HG02938 (cell line): ENCODE measurements at regions not wholly inside any gene's neighbourhood (a gene's known extent, or its start where the extent isn't known, plus 50 kb on each side); places are given as distances from the start of the nearest gene placed in this dataset.

Experiments used
- ATAC-seq: cut with Tn5 transposase; IDR thresholded peaks from one replicate; pipeline ENCODE4 v1.9.1; 2021; ENCODE audit warnings: mild to moderate bottlenecking, moderate library complexity; ENCODE audit not compliant: unreplicated experiment

- no peak for ATAC-seq
Measured at GRCh38 chr9:95735701-95736100, 139.8 kb upstream of the ERCC6L2 start.

DNA sequence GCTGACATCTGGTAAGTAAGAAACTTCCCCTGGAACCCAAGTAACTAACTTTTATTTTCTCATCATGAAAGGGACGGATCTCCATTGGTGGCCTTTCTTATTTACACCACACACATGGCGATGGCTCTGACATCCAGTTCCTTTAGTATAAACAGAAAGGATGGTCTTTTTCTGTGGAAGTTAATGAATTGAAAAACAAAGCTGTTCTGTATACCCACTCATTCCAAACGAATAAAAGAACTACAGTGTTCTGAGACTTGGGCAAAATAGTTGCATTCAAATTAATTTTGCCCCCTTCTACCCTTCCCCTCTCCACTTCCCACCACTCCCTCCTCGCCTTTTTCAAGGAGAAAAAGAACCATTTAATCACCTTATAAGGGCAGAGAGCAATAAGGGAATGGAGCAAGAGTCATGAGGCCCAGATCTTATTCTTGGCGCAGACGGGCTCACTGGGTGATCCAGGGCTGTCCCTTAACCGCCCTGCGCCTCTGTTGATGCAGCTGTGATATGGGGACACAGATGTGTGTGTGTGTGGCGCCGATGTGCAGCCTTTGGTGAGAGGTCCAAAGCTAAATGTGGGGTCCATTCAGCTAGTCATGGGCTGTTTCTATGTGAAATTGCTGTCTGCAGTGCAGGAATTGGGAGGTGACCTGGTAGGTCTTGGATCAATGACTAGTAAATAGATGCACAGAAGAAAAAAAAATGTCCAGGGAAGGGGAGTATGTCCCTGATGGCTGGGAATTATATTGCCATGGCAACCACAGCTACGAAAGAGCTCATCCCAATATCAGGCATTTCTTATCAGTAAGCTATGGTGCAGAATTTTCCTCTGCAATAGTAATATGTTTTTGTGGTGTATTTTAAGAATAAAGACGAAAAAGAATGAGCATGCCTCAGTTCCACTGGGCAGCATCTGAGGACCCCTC lies 141.5 kb upstream of the ERCC6L2 start:
- ATAC-seq, result no peak

DNA sequence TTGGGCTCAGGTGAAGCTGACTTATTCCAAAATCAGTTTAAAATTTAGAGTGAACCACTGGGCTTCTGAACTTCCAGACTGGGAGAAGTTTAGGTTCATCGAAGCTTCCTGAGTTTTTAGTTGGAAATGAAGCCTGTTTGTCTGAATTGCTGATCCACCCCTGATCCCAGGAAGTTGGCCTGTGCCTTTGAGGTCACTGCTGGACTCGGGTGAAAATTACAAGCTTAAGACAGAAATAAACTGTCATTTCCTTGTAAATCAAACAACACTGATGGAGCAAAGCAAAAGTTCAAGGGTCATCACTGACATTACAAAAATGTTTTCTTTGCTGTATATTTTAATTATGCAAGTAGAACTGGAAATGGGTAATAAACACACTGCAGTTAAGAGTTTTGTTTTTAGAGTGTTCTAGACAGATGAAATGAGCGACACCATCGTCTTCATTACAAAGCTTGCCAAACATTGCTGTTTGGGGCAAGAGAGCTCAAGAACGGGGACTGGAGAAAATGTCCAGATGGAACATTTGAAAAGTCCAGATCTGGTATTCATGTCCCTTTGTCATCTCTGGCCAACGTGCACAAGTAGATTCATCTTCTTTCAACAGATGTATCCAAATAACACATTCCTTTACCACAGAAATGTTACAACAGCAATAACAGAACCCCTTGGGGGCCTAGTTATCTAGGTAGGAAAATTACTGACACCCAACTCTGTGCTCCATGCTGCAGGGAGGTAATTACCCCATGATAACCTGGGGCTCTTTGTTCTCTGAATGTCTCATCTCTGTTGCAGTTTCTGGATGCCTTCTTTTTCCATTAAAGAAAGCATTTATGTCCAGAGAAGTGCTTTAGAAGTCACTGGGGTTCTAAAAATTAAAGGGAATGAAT lies 142.4 kb upstream of the ERCC6L2 start:
- no peak for ATAC-seq

DNA sequence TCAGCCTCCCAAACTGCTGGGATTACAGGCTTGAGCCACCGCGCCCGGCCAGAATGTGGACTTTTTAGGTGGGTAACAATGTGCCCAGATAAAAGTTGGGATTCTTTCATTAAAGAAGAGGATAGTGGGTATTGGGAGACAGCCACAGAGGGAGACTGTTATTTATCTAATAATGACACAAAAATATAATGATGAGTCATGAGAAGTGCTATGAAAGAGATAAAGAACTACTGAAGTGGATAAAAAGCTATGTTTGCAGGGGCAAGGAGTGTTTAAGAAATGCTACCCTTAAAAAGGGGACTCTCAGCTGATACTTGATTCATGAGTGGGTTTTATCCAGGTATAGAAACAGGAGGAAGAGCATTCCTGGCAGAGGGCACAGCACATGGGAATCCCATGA lies 143.6 kb upstream of the ERCC6L2 start:
- no peak for ATAC-seq

- ATAC-seq, result no peak
Measured at GRCh38 chr9:95729669-95730368, 145.7 kb upstream of the ERCC6L2 start.

DNA sequence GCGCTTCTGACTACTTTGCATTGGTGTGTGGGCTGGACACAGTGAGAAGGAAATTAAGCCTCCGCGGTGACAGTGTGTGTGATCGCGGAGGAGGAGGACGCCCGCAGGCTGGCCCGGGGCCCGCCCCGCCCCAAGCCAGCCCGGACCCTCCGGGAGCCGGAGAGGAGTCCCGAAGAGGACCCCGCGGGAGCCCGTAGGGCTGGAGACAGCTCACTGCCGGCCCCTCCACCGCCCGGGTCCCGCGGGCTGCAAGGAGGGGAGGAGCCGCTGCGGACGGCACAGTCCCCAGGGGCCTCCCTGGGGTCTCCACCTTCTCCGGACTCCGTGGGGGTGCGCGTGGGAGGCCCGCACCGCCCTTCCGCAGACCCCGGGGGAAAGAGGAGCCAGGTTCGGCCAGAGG lies 146.4 kb upstream of the ERCC6L2 start:
- no peak for ATAC-seq

- no peak for ATAC-seq
Measured at GRCh38 chr9:95727947-95728520, 147.5 kb upstream of the ERCC6L2 start.

- ATAC-seq, result no peak
Measured at GRCh38 chr9:95726756-95727155, 148.7 kb upstream of the ERCC6L2 start.

DNA sequence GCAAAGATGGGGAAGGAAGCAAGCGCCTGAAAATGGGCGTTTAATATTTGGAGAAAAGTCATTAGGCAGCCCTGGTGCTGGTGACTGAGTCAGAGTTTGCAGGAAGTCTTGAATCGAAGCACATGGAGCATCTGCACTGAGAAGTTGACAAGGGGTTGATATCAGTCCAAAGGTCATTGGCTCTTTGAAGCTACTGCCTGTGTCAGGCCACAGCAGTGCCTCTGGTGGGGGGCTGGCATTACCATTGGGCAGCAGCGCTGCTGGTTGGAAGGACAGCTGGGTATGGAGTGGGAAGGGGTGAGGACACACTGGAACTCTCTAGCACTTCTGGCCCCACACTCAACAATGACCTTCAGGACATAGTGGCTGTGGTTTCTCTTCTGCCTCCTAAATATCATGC lies 150.4 kb upstream of the ERCC6L2 start:
- ATAC-seq, result peak; percentile 36

DNA sequence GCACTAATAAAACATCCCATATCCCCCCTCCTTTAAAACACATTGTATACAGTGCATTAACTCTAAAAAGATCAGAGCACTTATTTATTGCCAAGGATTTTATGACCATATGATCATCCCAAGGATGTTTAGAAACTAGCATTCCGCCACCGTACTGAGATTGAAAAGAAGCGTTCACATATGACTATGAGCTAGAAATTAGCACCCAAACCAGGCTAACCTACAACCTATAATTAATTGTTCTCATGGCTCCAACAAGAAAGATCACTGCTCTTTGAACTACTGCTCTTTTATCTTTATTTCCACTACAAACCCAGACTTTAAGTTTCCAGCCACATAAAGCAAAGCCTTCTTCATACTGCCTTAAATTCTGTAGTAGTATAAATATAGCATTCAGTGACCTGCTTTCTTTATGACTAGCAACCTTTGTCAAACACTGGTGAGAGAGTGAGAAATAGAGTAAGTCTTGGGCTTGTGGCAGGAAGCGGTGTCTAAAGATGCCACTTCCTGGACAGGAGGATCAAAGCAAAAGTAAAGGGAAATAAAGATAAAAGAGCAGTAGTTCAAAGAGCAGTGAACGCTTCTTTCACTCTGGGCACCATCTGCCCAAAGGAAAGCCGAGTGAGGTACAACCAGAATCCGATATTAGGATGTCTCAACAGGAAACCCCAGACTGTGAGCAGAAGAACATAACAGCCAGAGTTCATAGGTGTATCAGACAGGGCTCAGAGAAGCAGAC lies 151.1 kb upstream of the ERCC6L2 start:
- ATAC-seq, result peak; percentile 96

- ATAC-seq, result no peak
Measured at GRCh38 chr9:95722141-95722540, 153.3 kb upstream of the ERCC6L2 start.

GRCh38 chr9:95721061-95721531 lies 154.4 kb upstream of the ERCC6L2 start:
- no peak for ATAC-seq

- ATAC-seq, result no peak
Measured at GRCh38 chr9:95720496-95720895, 155.0 kb upstream of the ERCC6L2 start.

GRCh38 chr9:95719354-95719753 lies 156.1 kb upstream of the ERCC6L2 start:
- no peak for ATAC-seq

DNA sequence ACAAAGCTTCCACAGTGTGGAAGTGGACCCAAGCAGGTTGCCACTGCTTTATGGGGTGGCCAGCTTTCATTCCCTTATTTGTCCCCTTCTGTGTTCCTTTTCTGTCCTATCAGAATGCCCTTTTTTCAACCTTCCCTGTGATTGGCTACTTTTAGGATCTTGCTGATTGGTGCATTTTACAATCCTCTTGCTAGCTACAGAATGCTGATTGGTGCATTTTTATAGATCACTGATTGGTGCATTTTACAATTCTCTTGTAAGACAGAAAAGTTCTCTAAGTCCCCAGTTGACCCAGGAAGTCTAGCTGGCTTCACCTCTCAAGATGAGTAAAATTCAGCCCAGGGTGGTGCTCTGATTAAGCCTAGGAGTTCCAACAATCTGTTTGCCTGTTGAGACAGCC lies 157.2 kb upstream of the ERCC6L2 start:
- ATAC-seq, result no peak

- no peak for ATAC-seq
Measured at GRCh38 chr9:95715868-95716435, 159.5 kb upstream of the ERCC6L2 start.

- no peak for ATAC-seq
Measured at GRCh38 chr9:95710446-95710845, 165.0 kb upstream of the ERCC6L2 start.

DNA sequence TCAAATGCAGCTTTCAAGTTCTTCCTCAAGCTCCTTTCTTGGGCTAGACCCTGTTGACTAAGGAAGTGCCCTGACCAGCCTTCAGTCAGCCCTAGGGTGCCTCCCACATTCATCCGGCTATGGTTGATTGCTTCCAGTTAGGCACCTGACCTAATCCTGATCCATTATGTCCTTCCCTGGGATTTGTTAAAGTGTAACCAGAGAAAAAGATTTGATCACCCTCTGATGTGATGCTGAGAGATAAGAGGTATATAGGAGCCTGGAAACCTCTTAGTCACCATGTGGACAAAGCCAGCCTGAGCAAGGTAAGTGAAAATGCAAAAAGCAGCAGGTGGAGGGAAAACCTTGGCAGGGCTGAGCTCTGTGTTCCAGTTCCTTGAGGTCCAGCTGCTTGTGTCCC lies 178.8 kb upstream of the ERCC6L2 start:
- ATAC-seq, result no peak

- ATAC-seq, result no peak
Measured at GRCh38 chr9:95691435-95691834, 174.7 kb upstream of the PTCH1 start.

DNA sequence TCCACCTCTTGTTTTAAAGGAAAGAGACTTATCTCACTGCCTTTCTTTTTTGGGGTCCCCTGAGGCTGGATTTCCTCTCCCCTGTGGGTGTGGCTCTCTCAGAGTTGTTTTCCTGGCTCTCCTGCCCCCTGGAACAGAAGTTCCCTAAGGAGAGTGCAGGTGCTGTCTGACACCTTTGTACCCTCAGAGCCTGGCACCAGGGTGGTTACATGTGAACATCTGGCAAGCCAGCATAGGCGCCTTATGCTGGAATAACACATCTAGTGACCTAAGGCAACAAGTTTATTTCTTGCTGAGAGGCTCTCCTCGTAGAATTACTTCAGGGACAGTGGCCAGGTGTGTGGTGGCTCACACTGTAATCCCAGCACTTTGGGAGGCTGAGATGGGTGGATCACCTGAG lies 172.9 kb upstream of the PTCH1 start:
- ATAC-seq, result no peak
